Mesothelial cell of epicardium (in vitro differentiated cells): ENCODE measurements at regions not wholly inside any gene's neighbourhood (a gene's known extent, or its start where the extent isn't known, plus 50 kb on each side); places are given as distances from the start of the nearest gene placed in this dataset.

Source experiments
- DNase-seq, 2 experiments: peaks; one replicate each; pipeline ENCODE4 v3.0.0; 2021; ENCODE audit warnings: low spot score in 2 of 2; ENCODE audit not compliant: unreplicated experiment in 2 of 2
- H3K27ac Mint-ChIP-seq: 2 replicates; pipeline ENCODE4 v1.8.0; 2021; ENCODE audit warnings: mixed read lengths
- H3K27me3 Mint-ChIP-seq: 2 replicates; pipeline ENCODE4 v1.8.0; 2021; ENCODE audit warnings: low read depth, mixed read lengths
- H3K36me3 Mint-ChIP-seq: 2 replicates; pipeline ENCODE4 v1.8.0; 2021; ENCODE audit warnings: mixed read lengths
- H3K4me1 Mint-ChIP-seq: 2 replicates; pipeline ENCODE4 v1.8.0; 2021; ENCODE audit warnings: mixed read lengths
- H3K4me3 Mint-ChIP-seq: 2 replicates; pipeline ENCODE4 v1.8.0; 2021; ENCODE audit warnings: mild to moderate bottlenecking, moderate library complexity, mixed read lengths
- H3K9me3 Mint-ChIP-seq: 2 replicates; pipeline ENCODE4 v1.8.0; 2021; ENCODE audit warnings: mixed read lengths
- TF ChIP-seq, protein P1 (sequence below): fragments of 200-600 bp; sonication (generic); IDR thresholded peaks from one replicate; pipeline ENCODE4 v1.5.0; 2021; ENCODE audit warnings: antibody characterized with exemption; ENCODE audit not compliant: unreplicated experiment

DNA sequence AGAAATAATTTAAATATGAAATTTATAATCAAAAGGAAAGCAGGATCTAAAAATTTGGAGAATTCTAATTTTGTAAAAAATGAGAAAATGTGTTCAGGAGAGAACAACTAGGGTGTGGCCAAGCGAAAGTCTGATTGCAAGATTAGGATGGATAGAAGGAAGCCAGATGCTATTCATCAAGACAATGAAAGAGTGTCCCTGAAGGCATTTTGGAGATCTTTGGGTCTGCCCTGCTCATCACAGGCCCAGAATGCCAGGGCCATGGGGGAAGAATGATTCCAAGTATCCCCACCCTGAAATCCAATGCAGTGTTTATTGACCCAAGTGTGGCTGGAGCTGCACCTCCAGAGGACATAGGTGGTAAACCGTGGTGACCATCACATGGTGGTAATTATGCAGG lies 724.0 kb upstream of the FZD8 start:
- H3K36me3 Mint-ChIP-seq, result no peaks in the 10 kb centered on the region
- H3K27me3 Mint-ChIP-seq, result no peaks in the 10 kb centered on the region
- H3K27ac Mint-ChIP-seq, result no peak overlapping the region
- no peak for DNase-seq
- TF ChIP-seq, protein P1, sequence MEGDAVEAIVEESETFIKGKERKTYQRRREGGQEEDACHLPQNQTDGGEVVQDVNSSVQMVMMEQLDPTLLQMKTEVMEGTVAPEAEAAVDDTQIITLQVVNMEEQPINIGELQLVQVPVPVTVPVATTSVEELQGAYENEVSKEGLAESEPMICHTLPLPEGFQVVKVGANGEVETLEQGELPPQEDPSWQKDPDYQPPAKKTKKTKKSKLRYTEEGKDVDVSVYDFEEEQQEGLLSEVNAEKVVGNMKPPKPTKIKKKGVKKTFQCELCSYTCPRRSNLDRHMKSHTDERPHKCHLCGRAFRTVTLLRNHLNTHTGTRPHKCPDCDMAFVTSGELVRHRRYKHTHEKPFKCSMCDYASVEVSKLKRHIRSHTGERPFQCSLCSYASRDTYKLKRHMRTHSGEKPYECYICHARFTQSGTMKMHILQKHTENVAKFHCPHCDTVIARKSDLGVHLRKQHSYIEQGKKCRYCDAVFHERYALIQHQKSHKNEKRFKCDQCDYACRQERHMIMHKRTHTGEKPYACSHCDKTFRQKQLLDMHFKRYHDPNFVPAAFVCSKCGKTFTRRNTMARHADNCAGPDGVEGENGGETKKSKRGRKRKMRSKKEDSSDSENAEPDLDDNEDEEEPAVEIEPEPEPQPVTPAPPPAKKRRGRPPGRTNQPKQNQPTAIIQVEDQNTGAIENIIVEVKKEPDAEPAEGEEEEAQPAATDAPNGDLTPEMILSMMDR, result no peak
- peaks cover 6% of the 10 kb centered on the region for H3K9me3 Mint-ChIP-seq
- H3K4me3 Mint-ChIP-seq, result no peak overlapping the region
- no peaks in the 10 kb centered on the region for H3K4me1 Mint-ChIP-seq

DNA sequence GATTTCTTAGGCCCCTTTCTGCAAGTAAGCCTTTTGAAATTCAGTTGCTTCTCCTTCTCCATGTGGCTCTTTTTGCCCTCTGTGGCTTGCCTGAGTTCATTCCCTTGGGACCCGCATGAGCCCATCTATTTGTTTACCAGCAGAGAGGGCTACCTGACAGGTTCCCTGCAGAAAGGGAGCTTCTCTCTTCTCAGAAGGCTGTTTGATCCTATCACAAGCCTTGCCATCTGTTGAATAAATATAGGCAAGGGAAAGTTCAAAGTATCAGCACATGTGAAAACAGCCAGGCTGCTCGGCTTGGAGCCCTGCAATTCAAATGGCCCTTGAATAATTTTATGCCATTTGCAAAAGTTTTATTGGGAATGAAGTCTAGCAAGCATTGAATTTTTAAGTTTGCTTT lies 720.2 kb upstream of the FZD8 start:
- H3K4me3 Mint-ChIP-seq, result no peak overlapping the region
- no peaks in the 10 kb centered on the region for H3K36me3 Mint-ChIP-seq
- H3K27me3 Mint-ChIP-seq, result no peaks in the 10 kb centered on the region
- no peaks in the 10 kb centered on the region for H3K4me1 Mint-ChIP-seq
- DNase-seq, result no peak
- no peak overlapping the region for H3K27ac Mint-ChIP-seq
- TF ChIP-seq, protein P1, result no peak
- peaks cover 6% of the 10 kb centered on the region for H3K9me3 Mint-ChIP-seq

DNA sequence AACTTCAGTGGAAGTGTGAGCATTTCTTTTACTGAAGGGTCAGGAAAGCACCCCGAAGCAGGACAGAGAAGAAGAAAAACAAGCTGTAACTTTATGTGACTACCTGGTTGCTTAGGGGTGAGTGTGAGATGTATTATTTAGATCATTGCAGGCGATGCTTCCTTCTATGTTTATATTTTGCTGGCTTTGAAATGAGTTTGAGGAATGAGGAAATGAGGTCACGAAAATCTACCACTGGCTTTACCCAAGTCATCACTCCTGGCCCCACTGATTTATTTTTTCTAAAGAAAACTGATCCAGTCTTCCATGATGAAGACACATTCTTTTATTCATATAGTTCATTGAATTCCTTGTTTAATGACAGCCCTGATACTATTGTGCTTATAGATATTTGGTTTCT lies 716.6 kb upstream of the FZD8 start:
- Mint-ChIP-seq H3K27me3 (no peaks in the 10 kb centered on the region), H3K9me3 (no peaks in the 10 kb centered on the region), H3K4me1 (no peaks in the 10 kb centered on the region), H3K36me3 (no peaks in the 10 kb centered on the region), H3K4me3 (no peak overlapping the region), H3K27ac (no peak overlapping the region)
- no peak for DNase-seq
- TF ChIP-seq, protein P1, result no peak

DNA sequence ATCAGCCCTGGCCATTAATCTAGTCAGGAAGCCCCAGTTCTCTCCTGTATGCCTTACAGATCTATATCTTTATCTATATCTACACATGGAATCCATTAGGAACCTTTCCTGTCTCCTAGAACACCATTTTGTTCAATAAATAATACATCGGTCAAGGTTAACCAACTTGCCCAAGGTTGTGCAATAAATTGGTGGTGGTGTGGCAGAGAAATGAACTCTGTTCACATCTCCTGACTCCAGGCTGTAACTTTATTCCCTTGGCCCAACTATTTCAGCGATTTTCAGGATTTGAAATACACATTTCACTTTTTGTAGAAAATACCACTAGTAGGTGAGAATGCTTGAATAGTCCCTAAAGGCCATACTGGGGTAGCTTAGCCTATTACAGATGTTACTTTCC lies 712.5 kb upstream of the FZD8 start:
- H3K9me3 Mint-ChIP-seq, result no peaks in the 10 kb centered on the region
- H3K36me3 Mint-ChIP-seq, result no peaks in the 10 kb centered on the region
- no peak for DNase-seq
- no peak overlapping the region for H3K4me3 Mint-ChIP-seq
- no peak overlapping the region for H3K27ac Mint-ChIP-seq
- TF ChIP-seq, protein P1, result no peak
- H3K27me3 Mint-ChIP-seq, result no peaks in the 10 kb centered on the region
- peaks cover 11% of the 10 kb centered on the region for H3K4me1 Mint-ChIP-seq

DNA sequence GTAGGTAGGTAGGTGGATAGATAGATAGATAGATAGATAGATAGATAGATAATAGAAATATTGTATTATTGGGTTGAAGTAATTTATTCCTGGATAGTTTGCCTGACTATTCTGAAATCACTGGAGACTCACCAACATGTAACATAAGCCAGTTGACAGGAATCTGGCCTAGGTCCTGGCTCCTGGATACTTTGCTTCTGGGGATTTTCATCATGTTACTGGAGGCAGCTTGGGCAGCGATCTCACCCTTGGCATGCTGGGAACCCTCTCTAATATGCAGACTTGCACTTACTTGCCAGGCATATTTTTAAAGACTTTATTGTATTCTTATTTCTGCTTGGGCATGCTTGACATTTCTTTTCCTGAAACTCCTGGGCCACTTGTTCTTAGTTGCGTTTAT lies 709.1 kb upstream of the FZD8 start:
- peaks cover 21% of the 10 kb centered on the region for H3K4me1 Mint-ChIP-seq
- DNase-seq, result no peak
- H3K36me3 Mint-ChIP-seq, result no peaks in the 10 kb centered on the region
- H3K4me3 Mint-ChIP-seq, result no peak overlapping the region
- H3K27ac Mint-ChIP-seq, result no peak overlapping the region
- H3K27me3 Mint-ChIP-seq, result no peaks in the 10 kb centered on the region
- H3K9me3 Mint-ChIP-seq, result no peaks in the 10 kb centered on the region
- TF ChIP-seq, protein P1, result no peak

DNA sequence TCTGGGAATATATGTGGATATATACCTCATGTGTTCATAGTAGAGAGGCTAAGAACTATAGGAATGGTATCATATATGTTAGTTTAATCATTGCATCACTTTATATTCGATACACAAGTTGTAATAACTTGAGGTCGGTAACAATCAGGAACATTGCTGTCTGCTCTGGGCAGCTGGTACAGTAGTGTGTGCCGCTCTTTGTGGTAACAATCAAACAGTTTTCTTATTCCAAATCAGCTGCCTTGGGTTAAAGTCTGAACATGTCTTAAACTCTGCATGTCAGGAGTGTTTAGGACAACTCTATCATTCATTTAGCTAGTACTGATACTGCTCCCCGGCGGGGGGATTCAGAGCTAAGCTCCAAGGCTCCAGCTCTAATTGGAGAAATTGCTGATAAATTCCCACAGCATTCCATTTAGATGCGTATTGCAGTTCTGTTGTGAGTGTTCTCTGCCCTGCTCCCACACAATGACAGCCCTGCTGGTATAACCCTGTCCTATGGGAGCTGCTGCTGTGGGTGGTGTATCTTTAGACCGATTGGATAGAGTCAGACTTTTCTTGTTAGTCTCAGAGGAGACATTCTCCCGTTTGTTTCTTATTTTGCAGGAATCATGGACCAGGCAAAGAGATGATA lies 707.5 kb upstream of the FZD8 start:
- TF ChIP-seq, protein P1, result no peak
- Mint-ChIP-seq H3K4me1 (peaks cover 28% of the 10 kb centered on the region), H3K4me3 (peak overlapping the region; percentile 15), H3K9me3 (no peaks in the 10 kb centered on the region), H3K36me3 (no peaks in the 10 kb centered on the region), H3K27me3 (no peaks in the 10 kb centered on the region), H3K27ac (peak overlapping the region; percentile 96)
- peak; percentile 28 to 55 for DNase-seq
